ENCODE measurements at regions not wholly inside any gene's neighbourhood (a gene's known extent, or its start where the extent isn't known, plus 50 kb on each side); places are given as distances from the start of the nearest gene placed in this dataset.
"Not testable (repeated sequence)": the region's sequence is repeated elsewhere in the genome, so short reads cannot be mapped to it uniquely, and the experiment has no call there.

DNA sequence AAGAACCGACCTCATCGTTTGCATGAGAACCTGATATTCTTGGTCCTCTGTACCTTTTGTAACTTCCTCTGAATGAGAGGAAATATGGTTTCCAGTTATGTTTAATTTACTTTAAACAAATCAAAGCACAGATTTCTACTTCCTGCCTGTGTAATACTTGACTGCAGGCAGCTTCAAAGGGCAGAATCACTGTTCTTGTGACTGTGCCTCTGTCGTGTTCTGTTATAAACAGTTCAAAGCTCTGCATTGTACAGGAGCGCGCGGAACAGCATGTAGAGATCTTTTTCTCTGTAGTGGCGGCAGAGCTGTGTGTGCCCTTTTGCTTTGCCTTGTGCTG is 73.2 kb upstream of the CLDN5 start:
- H3K27ac Mint-ChIP-seq: peak overlapping the region; percentile 75 to 92 (median 88)
- Histone ChIP-seq H3K27ac (ENCODE audit: low read depth, low read length) (no peak overlapping the region), H3K4me3 (ENCODE audit: low read length) (no peak overlapping the region), H3K4me1 (ENCODE audit: insufficient read depth, low read length) (peaks cover 46% of the 10 kb centered on the region), H3K9me3 (ENCODE audit: low read length) (no peaks in the 10 kb centered on the region), H3K36me3 (ENCODE audit: insufficient read depth, low read length) (no peaks in the 10 kb centered on the region), H3K27me3 (ENCODE audit: insufficient read depth, low read length, poor library complexity, severe bottlenecking) (peaks cover 4% of the 10 kb centered on the region)
- peak overlapping the region in 6 of 7 donors; percentile 18 to 63 (median 57) for H3K4me3 Mint-ChIP-seq
- DNase-seq: peak in 2 of 5 donors; percentile 46 to 80
- peaks cover 20 to 25% (median 23%) of the 10 kb centered on the region in 3 donors for H3K4me1 Mint-ChIP-seq
- ChIA-PET POLR2A (no interaction called here), CTCF (no interaction called here)
- H3K9me3 Mint-ChIP-seq: no peaks in the 10 kb centered on the region
- peaks cover 5 to 9% of the 10 kb centered on the region in 2 donors for H3K27me3 Mint-ChIP-seq
- H3K36me3 Mint-ChIP-seq: no peaks in the 10 kb centered on the region

DNA sequence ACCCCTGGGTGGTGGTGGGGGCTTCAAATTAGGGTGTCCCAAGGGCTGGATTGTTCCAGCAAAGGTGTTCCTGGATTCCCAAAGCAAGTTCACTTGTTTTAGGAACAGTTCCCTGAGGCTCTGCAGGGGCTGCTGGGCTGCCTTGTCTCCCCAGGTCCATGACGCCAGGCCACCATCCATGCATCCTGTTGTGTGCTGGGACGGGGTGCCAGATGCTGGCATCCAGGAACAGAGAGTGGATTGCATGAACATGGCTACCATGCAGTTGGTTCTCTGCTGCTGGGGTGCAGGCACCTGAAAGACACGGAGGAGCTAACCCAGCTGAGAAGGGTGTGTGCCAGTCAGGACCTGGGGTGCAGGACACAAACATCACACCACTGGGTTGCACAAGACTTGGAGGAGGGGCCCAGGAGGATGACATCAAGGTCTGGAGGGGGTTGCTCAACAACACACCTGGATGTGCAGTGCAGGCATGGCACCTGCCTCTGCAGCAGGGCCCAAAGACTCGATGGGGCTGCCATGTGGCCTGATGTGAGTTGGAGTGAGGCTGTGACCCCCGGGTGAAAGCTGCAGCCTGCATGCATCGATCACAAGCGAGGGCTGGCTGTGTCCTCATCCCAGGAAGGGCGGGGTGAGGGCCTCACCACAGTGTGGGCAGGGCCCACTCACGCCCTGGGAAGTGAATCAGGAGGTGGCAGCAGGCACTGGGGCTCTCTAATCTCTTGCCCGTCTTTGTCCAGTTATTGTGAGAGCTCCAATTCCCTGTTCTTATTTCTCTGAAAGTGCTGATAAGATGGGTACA is 74.0 kb upstream of the CLDN5 start:
- ChIA-PET POLR2A (no interaction called here), CTCF (interaction anchor here (0.7 kb wide), 1 partner anchor 49 kb away, joined by 3 read pairs; no protein-coding TSS in a partner anchor)
- Mint-ChIP-seq H3K27me3 (peaks cover 5 to 7% of the 10 kb centered on the region in 2 donors), H3K4me3 (peak overlapping the region in 3 of 7 donors; percentile 23 to 63 (median 62)), H3K9me3 (no peaks in the 10 kb centered on the region), H3K4me1 (peaks cover 20 to 25% (median 23%) of the 10 kb centered on the region in 3 donors), H3K27ac (peak overlapping the region in 7 of 8 donors; percentile 29 to 92 (median 88)), H3K36me3 (no peaks in the 10 kb centered on the region)
- peak in 1 of 5 donors; percentile 28 for DNase-seq
- Histone ChIP-seq H3K27ac (ENCODE audit: low read depth, low read length) (no peak overlapping the region), H3K9me3 (ENCODE audit: low read length) (no peaks in the 10 kb centered on the region), H3K4me3 (ENCODE audit: low read length) (peak overlapping the region; percentile 21), H3K4me1 (ENCODE audit: insufficient read depth, low read length) (peaks cover 46% of the 10 kb centered on the region), H3K27me3 (ENCODE audit: insufficient read depth, low read length, poor library complexity, severe bottlenecking) (peaks cover 4% of the 10 kb centered on the region), H3K36me3 (ENCODE audit: insufficient read depth, low read length) (no peaks in the 10 kb centered on the region)

DNA sequence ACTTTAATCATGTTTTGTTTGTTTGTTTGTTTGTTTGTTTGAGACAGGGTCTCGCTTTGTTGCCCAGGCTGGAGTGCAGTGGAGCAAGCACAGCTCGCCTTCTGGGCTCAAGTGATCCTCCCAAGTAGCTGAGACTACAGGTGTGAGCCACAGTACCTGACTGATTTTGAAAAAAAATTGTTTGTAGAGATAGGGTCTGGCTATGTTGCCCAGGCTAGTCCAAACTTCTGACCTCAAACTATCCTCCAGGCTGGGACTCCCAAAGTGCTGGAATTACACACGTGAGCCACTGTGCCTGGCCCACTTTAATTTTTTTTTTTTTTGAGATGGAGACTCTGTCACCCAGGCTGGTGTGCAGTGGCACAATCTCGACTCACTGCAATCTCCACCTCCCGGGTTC is 74.8 kb upstream of the CLDN5 start:
- peaks cover 46% of the 10 kb centered on the region for H3K4me1 ChIP-seq (ENCODE audit: insufficient read depth, low read length)
- CTCF ChIA-PET: interaction anchor here (0.7 kb wide), 1 partner anchor 48 kb away, joined by 3 read pairs; no protein-coding TSS in a partner anchor
- H3K27me3 ChIP-seq (ENCODE audit: insufficient read depth, low read length, poor library complexity, severe bottlenecking): peaks cover 4% of the 10 kb centered on the region
- H3K36me3 Mint-ChIP-seq: no peaks in the 10 kb centered on the region
- no peak overlapping the region for H3K4me3 ChIP-seq (ENCODE audit: low read length)
- H3K9me3 Mint-ChIP-seq: no peaks in the 10 kb centered on the region
- H3K4me1 Mint-ChIP-seq: peaks cover 20 to 25% (median 23%) of the 10 kb centered on the region in 3 donors
- DNase-seq: no peak
- peak overlapping the region in 2 of 8 donors; percentile 33 to 52 for H3K27ac Mint-ChIP-seq
- no peak overlapping the region for H3K4me3 Mint-ChIP-seq
- H3K9me3 ChIP-seq (ENCODE audit: low read length): no peaks in the 10 kb centered on the region
- peaks cover 3 to 7% of the 10 kb centered on the region in 2 donors for H3K27me3 Mint-ChIP-seq
- no peaks in the 10 kb centered on the region for H3K36me3 ChIP-seq (ENCODE audit: insufficient read depth, low read length)
- no peak overlapping the region for H3K27ac ChIP-seq (ENCODE audit: low read depth, low read length)
- POLR2A ChIA-PET: no interaction called here

DNA sequence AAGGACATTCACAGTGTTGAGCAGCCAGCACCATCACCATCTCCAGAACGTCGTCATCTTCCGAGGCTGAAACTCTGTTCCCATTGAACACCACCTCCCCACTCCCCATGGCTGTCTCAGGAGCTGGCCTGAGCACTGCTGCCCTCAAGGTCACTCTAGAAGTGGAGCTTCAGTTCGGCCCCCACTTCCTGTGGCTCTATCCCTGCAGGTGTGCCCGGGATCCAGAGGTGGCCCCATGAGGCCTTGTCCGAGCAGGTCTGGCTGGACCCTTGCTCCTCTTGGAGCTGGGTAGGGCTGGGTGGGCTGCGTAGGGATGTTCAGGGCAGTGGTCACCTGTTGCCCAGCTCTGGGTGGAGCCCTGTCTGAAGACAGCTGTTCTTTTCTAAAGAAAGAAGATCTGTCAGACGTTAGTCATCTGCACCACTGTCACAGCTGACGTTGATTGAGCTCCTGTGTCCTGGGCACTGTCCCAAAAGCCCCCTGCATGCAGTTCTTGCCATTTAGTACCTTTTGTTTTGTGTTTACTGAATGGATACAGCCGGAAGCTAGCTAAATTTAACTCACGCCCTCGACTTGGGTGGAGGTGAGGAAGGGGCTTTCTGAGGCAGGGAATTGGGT is 75.5 kb upstream of the CLDN5 start:
- H3K27me3 Mint-ChIP-seq: peaks cover 3 to 7% of the 10 kb centered on the region in 2 donors
- no peaks in the 10 kb centered on the region for H3K36me3 ChIP-seq (ENCODE audit: insufficient read depth, low read length)
- no peak overlapping the region for H3K4me3 ChIP-seq (ENCODE audit: low read length)
- ChIA-PET CTCF (no interaction called here), POLR2A (no interaction called here)
- no peaks in the 10 kb centered on the region for H3K9me3 ChIP-seq (ENCODE audit: low read length)
- H3K4me1 ChIP-seq (ENCODE audit: insufficient read depth, low read length): peaks cover 46% of the 10 kb centered on the region
- peaks cover 20 to 25% (median 23%) of the 10 kb centered on the region in 3 donors for H3K4me1 Mint-ChIP-seq
- no peak overlapping the region for H3K4me3 Mint-ChIP-seq
- no peak overlapping the region for H3K27ac Mint-ChIP-seq
- no peaks in the 10 kb centered on the region for H3K27me3 ChIP-seq (ENCODE audit: insufficient read depth, low read length, poor library complexity, severe bottlenecking)
- DNase-seq: no peak
- H3K36me3 Mint-ChIP-seq: no peaks in the 10 kb centered on the region
- no peak overlapping the region for H3K27ac ChIP-seq (ENCODE audit: low read depth, low read length)
- H3K9me3 Mint-ChIP-seq: no peaks in the 10 kb centered on the region

- H3K4me1 ChIP-seq (ENCODE audit: insufficient read depth, low read length): peaks cover 33% of the 10 kb centered on the region
- peaks cover 3 to 20% of the 10 kb centered on the region in 2 donors for H3K27me3 Mint-ChIP-seq
- POLR2A ChIA-PET; H3K9me3 ChIP-seq (ENCODE audit: low read length); CTCF ChIA-PET; H3K36me3 Mint-ChIP-seq; H3K4me1 Mint-ChIP-seq; H3K27ac ChIP-seq (ENCODE audit: low read depth, low read length); H3K4me3 ChIP-seq (ENCODE audit: low read length); H3K9me3 Mint-ChIP-seq; DNase-seq; H3K4me3 Mint-ChIP-seq; H3K27me3 ChIP-seq (ENCODE audit: insufficient read depth, low read length, poor library complexity, severe bottlenecking); H3K36me3 ChIP-seq (ENCODE audit: insufficient read depth, low read length); H3K27ac Mint-ChIP-seq: not testable (repeated sequence)
Measured at GRCh38 chr22:19603346-19603745, 79.1 kb upstream of the CLDN5 start.

DNA sequence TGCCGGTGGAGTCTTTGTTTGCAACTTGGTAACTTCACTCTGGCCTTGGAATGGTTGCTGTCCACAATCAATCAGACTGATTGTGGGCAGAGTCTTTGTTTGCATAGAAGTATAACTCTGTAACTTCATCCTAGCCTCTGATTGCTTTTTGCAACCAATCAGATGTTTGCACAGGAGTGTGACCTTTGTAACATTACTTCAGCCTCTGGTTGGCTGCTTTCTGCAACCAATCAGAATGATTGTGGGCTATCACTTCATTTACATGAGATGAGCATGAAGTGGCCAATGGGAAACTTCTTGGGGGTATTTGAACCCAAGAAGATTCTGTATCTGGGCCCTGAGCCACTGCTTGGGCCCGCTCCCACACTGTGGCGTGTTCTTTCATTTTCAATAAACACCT is 79.6 kb upstream of the CLDN5 start:
- Mint-ChIP-seq H3K27ac (no peak overlapping the region), H3K9me3 (no peaks in the 10 kb centered on the region), H3K27me3 (peaks cover 3 to 22% of the 10 kb centered on the region in 2 donors), H3K4me1 (peaks cover 0 to 2% (median 1%) of the 10 kb centered on the region in 3 donors), H3K36me3 (peaks cover 0 to 2% (median 0%) of the 10 kb centered on the region in 3 donors), H3K4me3 (no peak overlapping the region)
- ChIA-PET POLR2A (no interaction called here), CTCF (no interaction called here)
- no peaks in the 10 kb centered on the region for H3K36me3 ChIP-seq (ENCODE audit: insufficient read depth, low read length)
- H3K27me3 ChIP-seq (ENCODE audit: insufficient read depth, low read length, poor library complexity, severe bottlenecking): no peaks in the 10 kb centered on the region
- H3K9me3 ChIP-seq (ENCODE audit: low read length): no peaks in the 10 kb centered on the region
- H3K4me1 ChIP-seq (ENCODE audit: insufficient read depth, low read length): peaks cover 33% of the 10 kb centered on the region
- H3K27ac ChIP-seq (ENCODE audit: low read depth, low read length): no peak overlapping the region
- H3K4me3 ChIP-seq (ENCODE audit: low read length): no peak overlapping the region
- DNase-seq: no peak

GRCh38 chr22:19604711-19605268 is 80.6 kb upstream of the CLDN5 start:
- POLR2A ChIA-PET: no interaction called here
- no peak overlapping the region for H3K27ac Mint-ChIP-seq
- DNase-seq: no peak
- H3K27me3 Mint-ChIP-seq: peaks cover 3 to 23% of the 10 kb centered on the region in 2 donors
- Histone ChIP-seq H3K27ac (ENCODE audit: low read depth, low read length) (no peak overlapping the region), H3K4me3 (ENCODE audit: low read length) (no peak overlapping the region), H3K9me3 (ENCODE audit: low read length) (no peaks in the 10 kb centered on the region), H3K4me1 (ENCODE audit: insufficient read depth, low read length) (peaks cover 32% of the 10 kb centered on the region), H3K27me3 (ENCODE audit: insufficient read depth, low read length, poor library complexity, severe bottlenecking) (peaks cover 5% of the 10 kb centered on the region), H3K36me3 (ENCODE audit: insufficient read depth, low read length) (no peaks in the 10 kb centered on the region)
- H3K36me3 Mint-ChIP-seq: peaks cover 0 to 2% (median 0%) of the 10 kb centered on the region in 3 donors
- CTCF ChIA-PET: no interaction called here
- no peaks in the 10 kb centered on the region for H3K4me1 Mint-ChIP-seq
- no peak overlapping the region for H3K4me3 Mint-ChIP-seq
- H3K9me3 Mint-ChIP-seq: no peaks in the 10 kb centered on the region

Measured in CD8-positive, alpha-beta memory T cell (primary cell).